Heart left ventricle (tissue), 16 donors: ENCODE measurements at regions not wholly inside any gene's neighbourhood (a gene's known extent, or its start where the extent isn't known, plus 50 kb on each side); places are given as distances from the start of the nearest gene placed in this dataset.
A peak's percentile ranks its signal among the peaks of the same experiment; 100 is the strongest.

ENCODE experiments used
- ATAC-seq, 4 donors: fragments of 200-7000 bp; cut with Tn5 transposase; one replicate each; pipeline ENCODE4 v1.9.1; 2020 to 2022; ENCODE audit warnings: moderate library complexity in 4 of 4, mild to moderate bottlenecking in 3 of 4, moderate number of reproducible peaks in 1 of 4
- DNase-seq, 5 donors: peaks; one replicate each; pipeline ENCODE4 v3.0.0-alpha.2; 2020
- H3K27ac ChIP-seq, 12 donors: fragments of 200-600 bp; sonication (generic) in 4 of 12; one replicate each; pipeline versions ENCODE4 v1.5.0 to v1.8.0; 2016 to 2022; ENCODE audit warnings: mild to moderate bottlenecking in 2 of 12
- H3K27me3 ChIP-seq, 9 donors: fragments of 200-600 bp; sonication (generic) in 2 of 9; one replicate each; pipeline versions ENCODE4 v1.5.1 to v1.8.0; 2016 to 2022; ENCODE audit warnings: mild to moderate bottlenecking in 3 of 9
- H3K36me3 ChIP-seq, 9 donors: fragments of 200-600 bp; sonication (generic) in 2 of 9; one replicate each; pipeline versions ENCODE4 v1.5.0 to v1.8.0; 2018 to 2022; ENCODE audit warnings: mild to moderate bottlenecking in 2 of 9
- H3K4me1 ChIP-seq, 12 donors: fragments of 200-600 bp; sonication (generic) in 4 of 12; one replicate each; pipeline versions ENCODE4 v1.5.0 to v1.8.0; 2016 to 2022; ENCODE audit warnings: mild to moderate bottlenecking in 3 of 12
- H3K4me3 ChIP-seq, 12 donors: fragments of 200-600 bp; sonication (generic) in 4 of 12; one replicate each; pipeline versions ENCODE4 v1.5.0 to v1.8.0; 2017 to 2022; ENCODE audit warnings: mild to moderate bottlenecking in 9 of 12, moderate library complexity in 4 of 12
- H3K9me3 ChIP-seq, 12 donors: fragments of 200-600 bp; sonication (generic) in 4 of 12; one replicate each; pipeline versions ENCODE4 v1.5.0 to v1.8.0; 2016 to 2022; ENCODE audit warnings: mild to moderate bottlenecking in 1 of 12
- CTCF ChIP-seq, 12 donors: fragments of 200-600 bp; sonication (generic) in 4 of 12; IDR thresholded peaks; one replicate each; pipeline versions ENCODE4 v1.5.0 to v1.8.0; 2018 to 2022; ENCODE audit warnings: antibody characterized with exemption in 12 of 12, mild to moderate bottlenecking in 5 of 12
- POLR2A ChIP-seq, 2 donors: fragments of 450-650 bp; IDR thresholded peaks; one replicate each; pipeline ENCODE4 v1.6.1; 2017; ENCODE audit warnings: antibody characterized with exemption in 2 of 2, mild to moderate bottlenecking in 2 of 2, moderate library complexity in 2 of 2
- WGBS, 4 donors: extraction: QIAGEN DNeasy Blood & Tissue Kit in 2 of 4; methylation state at CpG; one replicate each; pipeline versions ENCODE4 v1.1.5 to v1.1.7; 2013 to 2018; 5-methylcytosine and 5-hydroxymethylcytosine counted together
- intact Hi-C, 10 donors: fragments of 100-400 bp; cut with DNase I; formaldehyde crosslinking; loops; one replicate each; pipeline versions ENCODE4 v1.11.1 to v1.14.2; 2022
- donor health status: ischemic (EF 13 %, LVEDD 7.1; RV severe dilation, severe dysfunction).
- donor health status: healthy with polysubstance abuse.
- donor health status: DM: no; HTN: yes; CAD: no.
- donor health status: DM: no; HTN: no; CAD: no.
- donor health status: ischemic (EF 25% LVEDD 6.9; RV normal size, moderate dysfunction).
- donor health status: ischemic (EF 25% LVEDD 5.7; RV mildly dilated, moderate dysfunction).
- donor health status: healthy.
- donor health status: DM: yes; HTN: yes; CAD: no.
- donor health status: ischemic (EF 35%, LVEDD 5.7; RV mildly dilated, moderate dysfunction).
- donor health status: nonischemic (EF 11% LVEDD 7.7; RV severe dilation, severe dysfunction).
- donor health status: DM: yes; HTN: yes; CAD: no.
- donor health status: PGD.
- donor health status: ischemic (EF 29% LVEDD 5.4; RV normal size, mild dysfunction).
- donor health status: nonischemic (EF 23%, LVEDD 6.1; RV moderate dilation, normal function).

- ATAC-seq = no peak
- WGBS, 4 donors = 45 to 53% (median 50%) methylated on average over 2 of the region's 2 CpGs
- Histone ChIP-seq H3K4me3 (no peak overlapping the region), H3K36me3 (no peaks in the 10 kb centered on the region), H3K4me1 (peaks cover 0 to 3% (median 0%) of the 10 kb centered on the region in 12 donors), H3K9me3 (no peaks in the 10 kb centered on the region), H3K27me3 (peaks cover 0 to 21% (median 0%) of the 10 kb centered on the region in 9 donors), H3K27ac (no peak overlapping the region)
- TF ChIP-seq POLR2A (IDR thresholded peaks at IDR 0.05) (no peak), CTCF (IDR thresholded peaks at IDR 0.05) (no peak)
- DNase-seq = no peak
- intact Hi-C loops = no loop called here
These were observed 560.5 kb downstream of the BCL11B start for GRCh38 chr14:98711453-98711852.

- ATAC-seq (peak in 1 of 4 donors; percentile 20), DNase-seq (no peak)
- peaks cover 0 to 3% (median 0%) of the 10 kb centered on the region in 12 donors for H3K4me1 ChIP-seq
- H3K4me3 ChIP-seq = no peak overlapping the region
- no peaks in the 10 kb centered on the region for H3K36me3 ChIP-seq
- H3K27me3 ChIP-seq = peaks cover 0 to 22% (median 0%) of the 10 kb centered on the region in 9 donors
- intact Hi-C loops = no loop called here
- H3K9me3 ChIP-seq = no peaks in the 10 kb centered on the region
- TF ChIP-seq POLR2A (IDR thresholded peaks at IDR 0.05) (no peak), CTCF (IDR thresholded peaks at IDR 0.05) (no peak)
- WGBS, 4 donors = 38 to 50% (median 42%) methylated on average over 8 of the region's 8 CpGs
- no peak overlapping the region for H3K27ac ChIP-seq
These were observed 557.2 kb downstream of the BCL11B start for GRCh38 chr14:98714626-98715425.

- TF ChIP-seq POLR2A (IDR thresholded peaks at IDR 0.05) (no peak), CTCF (IDR thresholded peaks at IDR 0.05) (no peak)
- H3K4me1 ChIP-seq = peaks cover 0 to 3% (median 0%) of the 10 kb centered on the region in 12 donors
- H3K4me3 ChIP-seq = no peak overlapping the region
- no peak for ATAC-seq
- H3K9me3 ChIP-seq = no peaks in the 10 kb centered on the region
- DNase-seq = no peak
- intact Hi-C loops = no loop called here
- H3K27ac ChIP-seq = no peak overlapping the region
- H3K27me3 ChIP-seq = peaks cover 0 to 22% (median 0%) of the 10 kb centered on the region in 9 donors
- 79 to 88% (median 85%) methylated on average over 7 of the region's 7 CpGs for WGBS, 4 donors
- H3K36me3 ChIP-seq = no peaks in the 10 kb centered on the region
These were observed 555.9 kb downstream of the BCL11B start for GRCh38 chr14:98716133-98716532.

- Histone ChIP-seq H3K27me3 (peaks cover 0 to 22% (median 0%) of the 10 kb centered on the region in 9 donors), H3K4me3 (no peak overlapping the region), H3K4me1 (no peaks in the 10 kb centered on the region), H3K27ac (no peak overlapping the region), H3K9me3 (no peaks in the 10 kb centered on the region), H3K36me3 (no peaks in the 10 kb centered on the region)
- 84 to 95% (median 91%) methylated on average over 1 of the region's 1 CpG for WGBS, 4 donors
- DNase-seq (no peak), ATAC-seq (no peak)
- TF ChIP-seq POLR2A (IDR thresholded peaks at IDR 0.05) = no peak
- TF ChIP-seq CTCF (IDR thresholded peaks at IDR 0.05) = no peak
- intact Hi-C loops = no loop called here
These were observed 550.9 kb downstream of the BCL11B start for GRCh38 chr14:98721061-98721460.
